ENCODE measurements at regions not wholly inside any gene's neighbourhood (a gene's known extent, or its start where the extent isn't known, plus 50 kb on each side); places are given as distances from the start of the nearest gene placed in this dataset.

GRCh38 chr22:47786650-47787290 is 1024.3 kb downstream of the TBC1D22A start:
- H2AFZ ChIP-seq (ENCODE audit: low read depth, low read length, severe bottlenecking), result no peak overlapping the region
- H3K9ac ChIP-seq (ENCODE audit: low read length), result no peak overlapping the region
- no peaks in the 10 kb centered on the region for H3F3A ChIP-seq (ENCODE audit: insufficient read depth)
- H3K9me3 ChIP-seq (ENCODE audit: insufficient read depth, low read length), result no peaks in the 10 kb centered on the region
- no peaks in the 10 kb centered on the region for H3K27me3 ChIP-seq (ENCODE audit: low read length)
- H3K36me3 ChIP-seq (ENCODE audit: low read length), result no peaks in the 10 kb centered on the region
- no peak overlapping the region for H3K27ac ChIP-seq (ENCODE audit: low read depth, low read length)
- no peak overlapping the region for H3K4me2 ChIP-seq (ENCODE audit: low read depth, low read length, poor library complexity, severe bottlenecking)
- no peaks in the 10 kb centered on the region for H3K9me2 ChIP-seq (replicated peaks; ENCODE audit: insufficient read depth, low read length)
- no peak overlapping the region for H3K4me3 ChIP-seq (ENCODE audit: insufficient read depth, low read length, poor library complexity, severe bottlenecking)
- H3K79me2 ChIP-seq (ENCODE audit: insufficient read depth, low read length), result no peaks in the 10 kb centered on the region
- TF ChIP-seq EZH2phosphoT487 (conservative IDR thresholded peaks at IDR 0.05; ENCODE audit: low read length) (no peak), CTCF (IDR thresholded peaks at IDR 0.05; ENCODE audit: insufficient read depth, low read length, poor library complexity, severe bottlenecking) (no peak)
- H4K20me1 ChIP-seq (ENCODE audit: low read depth, low read length), result no peaks in the 10 kb centered on the region

GRCh38 chr22:47784991-47785390 is 1022.5 kb downstream of the TBC1D22A start:
- Histone ChIP-seq H3K4me2 (ENCODE audit: low read depth, low read length, poor library complexity, severe bottlenecking) (no peak overlapping the region), H3K4me3 (ENCODE audit: insufficient read depth, low read length, poor library complexity, severe bottlenecking) (no peak overlapping the region), H3K27me3 (ENCODE audit: low read length) (no peaks in the 10 kb centered on the region), H3F3A (ENCODE audit: insufficient read depth) (no peaks in the 10 kb centered on the region), H3K9me3 (ENCODE audit: insufficient read depth, low read length) (no peaks in the 10 kb centered on the region), H3K27ac (ENCODE audit: low read depth, low read length) (no peak overlapping the region), H2AFZ (ENCODE audit: low read depth, low read length, severe bottlenecking) (no peak overlapping the region), H3K79me2 (ENCODE audit: insufficient read depth, low read length) (no peaks in the 10 kb centered on the region), H3K9ac (ENCODE audit: low read length) (no peak overlapping the region), H3K9me2 (replicated peaks; ENCODE audit: insufficient read depth, low read length) (no peaks in the 10 kb centered on the region), H3K36me3 (ENCODE audit: low read length) (no peaks in the 10 kb centered on the region), H4K20me1 (ENCODE audit: low read depth, low read length) (no peaks in the 10 kb centered on the region)
- TF ChIP-seq CTCF (IDR thresholded peaks at IDR 0.05; ENCODE audit: insufficient read depth, low read length, poor library complexity, severe bottlenecking) (no peak), EZH2phosphoT487 (conservative IDR thresholded peaks at IDR 0.05; ENCODE audit: low read length) (no peak)

- Histone ChIP-seq H3K27ac (ENCODE audit: low read depth, low read length) (no peak overlapping the region), H3K9ac (ENCODE audit: low read length) (no peak overlapping the region), H3K4me2 (ENCODE audit: low read depth, low read length, poor library complexity, severe bottlenecking) (no peak overlapping the region), H3K9me3 (ENCODE audit: insufficient read depth, low read length) (no peaks in the 10 kb centered on the region), H3K9me2 (replicated peaks; ENCODE audit: insufficient read depth, low read length) (no peaks in the 10 kb centered on the region), H3K79me2 (ENCODE audit: insufficient read depth, low read length) (no peaks in the 10 kb centered on the region), H3K4me3 (ENCODE audit: insufficient read depth, low read length, poor library complexity, severe bottlenecking) (no peak overlapping the region), H4K20me1 (ENCODE audit: low read depth, low read length) (no peaks in the 10 kb centered on the region), H2AFZ (ENCODE audit: low read depth, low read length, severe bottlenecking) (no peak overlapping the region), H3K27me3 (ENCODE audit: low read length) (no peaks in the 10 kb centered on the region), H3K36me3 (ENCODE audit: low read length) (no peaks in the 10 kb centered on the region), H3F3A (ENCODE audit: insufficient read depth) (no peaks in the 10 kb centered on the region)
- TF ChIP-seq EZH2phosphoT487 (conservative IDR thresholded peaks at IDR 0.05; ENCODE audit: low read length) (no peak), CTCF (IDR thresholded peaks at IDR 0.05; ENCODE audit: insufficient read depth, low read length, poor library complexity, severe bottlenecking) (no peak)
Measured at GRCh38 chr22:47784367-47784983, 1022.0 kb downstream of the TBC1D22A start.
